ENCODE measurements at regions not wholly inside any gene's neighbourhood (a gene's known extent, or its start where the extent isn't known, plus 50 kb on each side); places are given as distances from the start of the nearest gene placed in this dataset.

DNA sequence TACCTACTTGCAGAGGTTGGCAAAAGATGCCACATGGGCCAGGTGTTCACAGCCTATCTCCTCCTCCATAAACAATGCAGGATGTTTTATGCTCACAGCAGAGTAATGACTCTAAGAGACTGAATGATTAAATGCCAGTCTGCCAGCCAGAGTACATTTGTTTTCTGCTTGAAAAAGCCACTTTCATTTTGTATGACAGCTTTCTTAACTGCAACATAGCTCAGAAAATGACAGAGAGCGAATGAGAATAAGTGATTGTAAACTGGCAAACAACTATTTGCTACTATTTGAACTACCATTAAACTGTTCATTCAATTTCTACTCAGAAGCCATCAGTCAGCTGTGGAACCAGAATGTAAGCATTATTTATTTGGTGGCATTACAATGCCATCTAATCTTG is 50.6 kb upstream of the DCC start:
- TF ChIP-seq, protein P1, sequence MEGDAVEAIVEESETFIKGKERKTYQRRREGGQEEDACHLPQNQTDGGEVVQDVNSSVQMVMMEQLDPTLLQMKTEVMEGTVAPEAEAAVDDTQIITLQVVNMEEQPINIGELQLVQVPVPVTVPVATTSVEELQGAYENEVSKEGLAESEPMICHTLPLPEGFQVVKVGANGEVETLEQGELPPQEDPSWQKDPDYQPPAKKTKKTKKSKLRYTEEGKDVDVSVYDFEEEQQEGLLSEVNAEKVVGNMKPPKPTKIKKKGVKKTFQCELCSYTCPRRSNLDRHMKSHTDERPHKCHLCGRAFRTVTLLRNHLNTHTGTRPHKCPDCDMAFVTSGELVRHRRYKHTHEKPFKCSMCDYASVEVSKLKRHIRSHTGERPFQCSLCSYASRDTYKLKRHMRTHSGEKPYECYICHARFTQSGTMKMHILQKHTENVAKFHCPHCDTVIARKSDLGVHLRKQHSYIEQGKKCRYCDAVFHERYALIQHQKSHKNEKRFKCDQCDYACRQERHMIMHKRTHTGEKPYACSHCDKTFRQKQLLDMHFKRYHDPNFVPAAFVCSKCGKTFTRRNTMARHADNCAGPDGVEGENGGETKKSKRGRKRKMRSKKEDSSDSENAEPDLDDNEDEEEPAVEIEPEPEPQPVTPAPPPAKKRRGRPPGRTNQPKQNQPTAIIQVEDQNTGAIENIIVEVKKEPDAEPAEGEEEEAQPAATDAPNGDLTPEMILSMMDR (IDR thresholded peaks at IDR 0.05; ENCODE audit: low read depth, low read length, poor library complexity, severe bottlenecking), result no peak
- TF ChIP-seq EZH2phosphoT487 (IDR thresholded peaks at IDR 0.05; ENCODE audit: borderline replicate concordance, low read length), result no peak

Data from DOHH2 (cell line).